Hepatocyte (in vitro differentiated cells): ENCODE measurements at regions not wholly inside any gene's neighbourhood (a gene's known extent, or its start where the extent isn't known, plus 50 kb on each side); places are given as distances from the start of the nearest gene placed in this dataset.

ENCODE experiments used
- DNase-seq: peaks from one replicate; pipeline ENCODE4 v3.0.0-alpha.2; 2016; ENCODE audit warnings: low spot score
- H2AFZ ChIP-seq: fragments of 200-600 bp; sonication (generic); 2 replicates; pipeline ENCODE4 v1.6.0; 2016; ENCODE audit warnings: antibody characterized with exemption, mild to moderate bottlenecking
- H3K27ac ChIP-seq: fragments of 200-600 bp; sonication (generic); 2 replicates; pipeline ENCODE4 v1.5.1; 2016; ENCODE audit warnings: mild to moderate bottlenecking
- H3K27me3 ChIP-seq: fragments of 200-600 bp; sonication (generic); 2 replicates; pipeline ENCODE4 v1.6.1; 2016
- H3K36me3 ChIP-seq: fragments of 200-600 bp; sonication (generic); replicated peaks from 2 replicates; pipeline ENCODE4 v1.5.1; 2016; ENCODE audit warnings: low read depth; ENCODE audit not compliant: insufficient read depth
- H3K4me1 ChIP-seq: fragments of 200-600 bp; sonication (generic); 2 replicates; pipeline ENCODE4 v1.5.1; 2016; ENCODE audit warnings: mild to moderate bottlenecking, moderate library complexity; ENCODE audit not compliant: insufficient read depth
- H3K4me2 ChIP-seq: fragments of 200-600 bp; sonication (generic); 2 replicates; pipeline ENCODE4 v1.6.0; 2016
- H3K4me3 ChIP-seq: fragments of 200-600 bp; sonication (generic); 2 replicates; pipeline ENCODE4 v1.5.1; 2016; ENCODE audit warnings: mild to moderate bottlenecking
- H3K79me2 ChIP-seq: fragments of 200-600 bp; sonication (generic); 2 replicates; pipeline ENCODE4 v1.6.0; 2017; ENCODE audit warnings: mild to moderate bottlenecking
- H3K9me2 ChIP-seq: fragments of 200-600 bp; sonication (generic); replicated peaks from 2 replicates; pipeline ENCODE4 v1.6.0; 2017; ENCODE audit warnings: mild to moderate bottlenecking; ENCODE audit not compliant: insufficient read depth
- H3K9me3 ChIP-seq: fragments of 200-600 bp; sonication (generic); 2 replicates; pipeline ENCODE4 v1.5.1; 2016; ENCODE audit warnings: low read depth, mild to moderate bottlenecking
- H4K20me1 ChIP-seq: fragments of 200-600 bp; sonication (generic); 2 replicates; pipeline ENCODE4 v1.6.0; 2016; ENCODE audit warnings: mild to moderate bottlenecking; ENCODE audit not compliant: insufficient read depth, poor library complexity, severe bottlenecking
- EZH2 ChIP-seq: fragments of 200-600 bp; sonication (generic); IDR thresholded peaks from 2 replicates; pipeline ENCODE4 v1.6.1; 2016; ENCODE audit warnings: antibody characterized with exemption, mild to moderate bottlenecking, borderline replicate concordance
- EZH2phosphoT487 ChIP-seq: fragments of 200-600 bp; sonication (generic); IDR thresholded peaks from one replicate; pipeline ENCODE4 v1.6.1; 2018; ENCODE audit warnings: antibody characterized with exemption, mild to moderate bottlenecking, low read depth, moderate library complexity; ENCODE audit not compliant: unreplicated experiment, severe bottlenecking
- WGBS: methylation state at CpG from one replicate; pipeline ENCODE4 v1.1.6; 2016; ENCODE audit warnings: low lambda C conversion rate; ENCODE audit errors: missing lambda C conversion rate; 5-methylcytosine and 5-hydroxymethylcytosine counted together
- TF ChIP-seq, protein P1 (sequence below): fragments of 200-600 bp; sonication (generic); IDR thresholded peaks from 2 replicates; pipeline ENCODE4 v1.5.1; 2016; ENCODE audit warnings: antibody characterized with exemption, mild to moderate bottlenecking; ENCODE audit not compliant: poor library complexity

DNA sequence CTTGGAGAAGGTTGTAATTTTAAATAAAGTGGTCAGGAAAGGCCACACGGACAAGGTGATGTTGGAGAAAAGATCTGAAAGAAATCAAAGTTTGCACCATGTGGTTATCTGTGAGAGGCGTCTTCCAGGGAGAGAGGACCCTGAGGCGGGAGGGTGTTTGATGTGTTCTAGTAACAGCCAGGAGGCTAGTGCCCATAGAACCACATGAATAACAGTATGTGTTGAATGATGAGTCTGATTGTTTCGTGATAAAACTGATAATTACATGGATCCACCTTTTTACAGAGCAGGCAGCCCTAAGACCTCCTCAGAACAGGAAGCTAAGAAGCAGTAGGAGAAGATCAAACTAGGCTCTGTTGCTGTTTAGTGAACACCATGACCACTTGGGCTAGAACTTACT lies 91.4 kb downstream of the SCG2 start:
- no peak overlapping the region for H3K4me3 ChIP-seq
- no peaks in the 10 kb centered on the region for H3K27me3 ChIP-seq
- H3K79me2 ChIP-seq = no peaks in the 10 kb centered on the region
- H3K4me2 ChIP-seq = no peak overlapping the region
- H3K4me1 ChIP-seq = no peaks in the 10 kb centered on the region
- no peaks in the 10 kb centered on the region for H4K20me1 ChIP-seq
- no peaks in the 10 kb centered on the region for H3K9me2 ChIP-seq
- DNase-seq = no peak
- no peak overlapping the region for H2AFZ ChIP-seq
- no peak overlapping the region for H3K27ac ChIP-seq
- no peaks in the 10 kb centered on the region for H3K36me3 ChIP-seq
- WGBS = 69% methylated on average over 4 of the region's 4 CpGs
- TF ChIP-seq EZH2 (no peak), EZH2phosphoT487 (no peak)
- TF ChIP-seq, protein P1, sequence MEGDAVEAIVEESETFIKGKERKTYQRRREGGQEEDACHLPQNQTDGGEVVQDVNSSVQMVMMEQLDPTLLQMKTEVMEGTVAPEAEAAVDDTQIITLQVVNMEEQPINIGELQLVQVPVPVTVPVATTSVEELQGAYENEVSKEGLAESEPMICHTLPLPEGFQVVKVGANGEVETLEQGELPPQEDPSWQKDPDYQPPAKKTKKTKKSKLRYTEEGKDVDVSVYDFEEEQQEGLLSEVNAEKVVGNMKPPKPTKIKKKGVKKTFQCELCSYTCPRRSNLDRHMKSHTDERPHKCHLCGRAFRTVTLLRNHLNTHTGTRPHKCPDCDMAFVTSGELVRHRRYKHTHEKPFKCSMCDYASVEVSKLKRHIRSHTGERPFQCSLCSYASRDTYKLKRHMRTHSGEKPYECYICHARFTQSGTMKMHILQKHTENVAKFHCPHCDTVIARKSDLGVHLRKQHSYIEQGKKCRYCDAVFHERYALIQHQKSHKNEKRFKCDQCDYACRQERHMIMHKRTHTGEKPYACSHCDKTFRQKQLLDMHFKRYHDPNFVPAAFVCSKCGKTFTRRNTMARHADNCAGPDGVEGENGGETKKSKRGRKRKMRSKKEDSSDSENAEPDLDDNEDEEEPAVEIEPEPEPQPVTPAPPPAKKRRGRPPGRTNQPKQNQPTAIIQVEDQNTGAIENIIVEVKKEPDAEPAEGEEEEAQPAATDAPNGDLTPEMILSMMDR = no peak
- no peaks in the 10 kb centered on the region for H3K9me3 ChIP-seq

- 79% methylated on average over 4 of the region's 4 CpGs for WGBS
- TF ChIP-seq EZH2phosphoT487 (no peak), EZH2 (no peak)
- TF ChIP-seq, protein P1 = no peak
Observed at GRCh38 chr2:223511168-223511567, 91.0 kb downstream of the SCG2 start.

GRCh38 chr2:223513771-223514455 lies 88.2 kb downstream of the SCG2 start:
- no peak for DNase-seq
- H3K4me1 ChIP-seq = no peaks in the 10 kb centered on the region
- H3K36me3 ChIP-seq = no peaks in the 10 kb centered on the region
- H4K20me1 ChIP-seq = no peaks in the 10 kb centered on the region
- H3K27me3 ChIP-seq = no peaks in the 10 kb centered on the region
- no peak overlapping the region for H3K27ac ChIP-seq
- 99% methylated on average over 4 of the region's 4 CpGs for WGBS
- H3K4me3 ChIP-seq = no peak overlapping the region
- H3K9me2 ChIP-seq = no peaks in the 10 kb centered on the region
- TF ChIP-seq EZH2 (no peak), EZH2phosphoT487 (no peak)
- TF ChIP-seq, protein P1 = no peak
- H3K4me2 ChIP-seq = no peak overlapping the region
- no peak overlapping the region for H2AFZ ChIP-seq
- no peaks in the 10 kb centered on the region for H3K79me2 ChIP-seq
- H3K9me3 ChIP-seq = no peaks in the 10 kb centered on the region

More at GRCh38 chr2:223511168-223511567, 91.0 kb downstream of the SCG2 start:
- no peak overlapping the region for H2AFZ ChIP-seq
- H3K9me2 ChIP-seq = no peaks in the 10 kb centered on the region
- H3K79me2 ChIP-seq = no peaks in the 10 kb centered on the region
- no peaks in the 10 kb centered on the region for H4K20me1 ChIP-seq
- DNase-seq = no peak
- H3K36me3 ChIP-seq = no peaks in the 10 kb centered on the region
- no peaks in the 10 kb centered on the region for H3K9me3 ChIP-seq
- no peaks in the 10 kb centered on the region for H3K27me3 ChIP-seq
- H3K4me1 ChIP-seq = no peaks in the 10 kb centered on the region
- no peak overlapping the region for H3K27ac ChIP-seq
- H3K4me2 ChIP-seq = no peak overlapping the region
- H3K4me3 ChIP-seq = no peak overlapping the region
